ENCODE measurements at regions not wholly inside any gene's neighbourhood (a gene's known extent, or its start where the extent isn't known, plus 50 kb on each side); places are given as distances from the start of the nearest gene placed in this dataset.
"Not testable (repeated sequence)": the region's sequence is repeated elsewhere in the genome, so short reads cannot be mapped to it uniquely, and the experiment has no call there.

DNA sequence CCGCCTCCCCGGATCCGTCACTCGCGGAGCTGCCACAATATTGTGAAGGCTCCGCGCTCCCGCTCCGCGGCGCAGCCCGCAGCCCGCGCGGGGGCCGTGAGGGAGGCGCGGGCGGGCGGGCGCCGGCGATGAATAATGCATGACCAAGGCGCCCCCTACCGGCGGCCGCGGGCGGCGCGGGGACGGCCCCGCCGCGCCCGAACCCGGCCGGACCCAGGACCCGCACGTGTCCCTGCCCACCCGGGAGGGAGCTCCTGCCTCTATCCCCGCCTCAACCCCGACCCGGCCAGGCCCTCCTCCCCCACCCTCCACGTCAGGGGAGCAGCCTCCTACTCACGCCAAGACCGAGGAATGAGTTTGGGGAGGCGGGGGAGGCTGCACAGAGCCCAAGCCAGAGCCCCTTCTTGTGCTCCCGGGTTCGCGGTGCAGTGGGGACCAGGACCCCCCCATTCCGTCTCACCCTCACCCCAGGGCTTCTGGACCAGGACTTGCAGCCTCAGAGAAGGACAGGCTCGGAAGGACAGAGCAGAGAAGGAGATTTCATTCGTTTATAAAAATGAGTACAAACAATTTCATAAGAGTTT, 70.8 kb upstream of the CASZ1 start:
- peak in 45 of 58 donors; percentile 6 to 75 (median 30) for DNase-seq

DNA sequence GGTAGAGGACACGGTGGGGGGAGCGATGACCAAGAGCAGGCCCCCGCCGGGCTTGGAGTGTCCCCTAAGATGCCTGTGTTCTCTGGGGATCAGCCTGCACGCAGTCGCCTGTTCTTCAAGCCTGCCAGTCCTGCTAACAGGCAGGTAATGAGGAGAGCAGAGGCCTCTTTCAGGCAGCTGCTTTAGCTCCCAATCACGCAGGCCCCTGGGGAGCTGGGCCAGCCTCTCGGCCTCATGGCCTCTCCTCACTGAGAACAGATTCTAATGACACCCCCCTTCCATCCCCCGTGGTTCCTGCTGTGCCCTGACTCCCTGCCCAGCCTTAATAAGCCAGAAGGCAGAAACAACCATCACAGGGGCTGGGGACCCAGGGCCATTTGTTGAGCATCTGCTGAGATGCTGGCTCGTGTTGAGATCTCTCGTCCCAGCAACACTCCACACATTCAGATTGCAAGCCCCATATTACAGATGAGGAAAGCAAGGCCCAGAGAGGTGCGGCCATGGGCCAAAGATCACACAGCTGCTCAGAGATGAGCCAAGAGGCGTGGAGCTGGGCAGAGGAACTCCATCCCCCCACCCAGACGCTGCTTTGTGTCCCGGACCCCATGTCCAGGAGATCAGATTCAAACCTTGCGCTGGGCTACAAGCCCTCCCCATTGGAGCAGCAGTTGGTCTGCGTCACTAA, 71.6 kb upstream of the CASZ1 start:
- peak in 41 of 58 donors; percentile 3 to 79 (median 37) for DNase-seq

DNA sequence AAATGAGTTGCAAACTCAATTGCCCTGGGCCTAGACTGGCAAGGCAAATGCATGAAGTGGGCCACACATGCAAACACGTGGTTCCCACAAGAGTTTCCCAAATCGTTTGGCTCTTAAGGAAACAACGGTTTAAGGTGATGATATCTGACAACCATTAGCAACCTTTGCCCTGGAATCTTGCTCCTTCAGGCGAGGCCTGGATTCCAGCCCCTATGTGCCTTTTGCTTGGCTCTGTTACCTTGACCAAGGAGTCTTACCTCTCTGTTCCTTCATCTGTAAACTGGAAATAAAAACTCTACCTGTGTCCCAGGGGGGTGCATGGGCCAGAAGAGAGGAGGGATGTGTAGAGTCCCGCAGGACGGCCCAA, 72.1 kb upstream of the CASZ1 start:
- DNase-seq = no peak

DNA sequence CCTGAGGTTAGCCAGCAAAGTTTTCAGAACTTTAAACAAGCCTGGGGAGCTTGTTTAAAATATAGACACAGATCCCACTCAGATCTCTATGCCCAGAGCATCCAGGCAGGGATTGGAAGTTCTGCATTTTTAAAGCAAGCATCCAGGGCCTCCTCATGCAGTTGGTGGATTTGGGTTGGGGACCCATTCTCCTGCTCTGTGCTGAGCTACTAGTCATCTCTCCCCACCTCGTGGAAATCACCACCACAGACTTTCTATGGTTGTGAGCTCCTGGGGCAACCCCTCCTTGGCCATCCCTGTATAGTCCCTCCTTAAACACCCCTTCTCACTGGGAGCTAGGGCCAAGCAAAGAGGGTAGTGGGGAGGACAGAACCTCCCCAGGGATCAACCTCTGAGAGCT, 73.5 kb upstream of the CASZ1 start:
- no peak for DNase-seq

DNA sequence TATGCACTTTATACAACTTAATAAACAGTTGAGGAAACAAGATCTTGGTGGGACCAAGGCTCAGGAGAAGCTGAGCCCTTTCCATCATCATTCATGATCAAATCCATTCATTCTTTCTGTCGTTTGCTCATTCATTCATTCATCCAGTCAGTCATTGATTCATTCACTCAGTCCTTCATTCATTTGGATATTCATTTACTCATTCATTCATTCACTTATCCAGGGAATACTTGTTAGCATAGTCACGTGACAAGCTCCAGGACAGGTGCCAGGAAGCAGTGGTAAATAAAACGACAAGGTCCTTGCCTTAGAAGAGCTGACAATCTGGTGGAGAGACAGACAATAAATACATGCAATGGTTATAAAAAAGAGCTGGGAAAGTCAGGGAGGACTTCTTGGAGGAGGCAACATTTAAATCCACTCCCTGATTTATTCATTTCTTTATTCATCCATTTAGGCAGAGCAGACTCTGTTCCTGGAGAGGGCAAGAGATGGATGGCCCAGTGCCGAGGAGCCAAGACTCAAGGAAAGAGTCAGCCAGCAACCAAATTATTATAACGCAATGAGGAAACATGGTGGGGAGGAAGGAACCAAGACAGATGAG, 74.1 kb upstream of the CASZ1 start:
- no peak for DNase-seq

DNA sequence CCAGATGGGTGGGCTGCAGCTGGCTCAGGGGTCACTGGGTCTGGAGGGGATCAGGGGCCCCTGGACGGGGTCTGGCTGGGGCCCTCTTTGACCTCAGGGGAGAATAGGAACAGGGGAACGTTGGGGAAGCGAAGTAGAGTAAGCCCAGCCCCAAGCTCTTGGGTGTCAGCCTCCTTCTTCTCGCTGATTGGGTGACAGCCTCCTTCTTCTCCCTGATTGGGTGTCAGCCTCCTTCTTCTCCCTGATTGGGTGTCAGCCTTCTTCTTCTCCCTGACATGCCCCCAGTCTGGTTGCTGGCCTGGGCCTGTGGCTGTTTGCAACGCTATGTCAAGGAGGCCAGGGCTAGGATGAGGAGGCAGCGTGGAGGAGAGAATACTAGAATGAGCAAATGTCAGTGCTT, 76.7 kb upstream of the CASZ1 start:
- DNase-seq = no peak

DNA sequence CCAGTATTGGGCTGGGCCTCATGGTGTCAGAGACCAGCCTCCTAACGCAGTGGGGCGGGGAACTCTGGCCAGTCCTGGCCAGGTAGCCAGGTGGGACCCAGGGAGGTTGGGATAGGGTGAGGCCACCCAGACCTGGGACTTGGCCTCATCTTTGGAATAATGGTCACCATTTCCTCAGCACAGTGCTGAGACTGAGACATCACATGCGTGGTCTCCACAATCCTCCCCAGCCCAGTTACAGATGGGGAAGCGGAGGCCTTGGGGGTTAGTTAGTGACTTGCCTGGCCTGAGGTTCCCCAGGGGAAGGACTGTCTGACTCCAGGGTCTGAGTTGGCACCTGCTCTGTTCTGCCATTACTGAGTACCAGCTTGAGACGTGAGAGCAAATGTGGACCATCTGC, 77.9 kb upstream of the CASZ1 start:
- no peak for DNase-seq

DNA sequence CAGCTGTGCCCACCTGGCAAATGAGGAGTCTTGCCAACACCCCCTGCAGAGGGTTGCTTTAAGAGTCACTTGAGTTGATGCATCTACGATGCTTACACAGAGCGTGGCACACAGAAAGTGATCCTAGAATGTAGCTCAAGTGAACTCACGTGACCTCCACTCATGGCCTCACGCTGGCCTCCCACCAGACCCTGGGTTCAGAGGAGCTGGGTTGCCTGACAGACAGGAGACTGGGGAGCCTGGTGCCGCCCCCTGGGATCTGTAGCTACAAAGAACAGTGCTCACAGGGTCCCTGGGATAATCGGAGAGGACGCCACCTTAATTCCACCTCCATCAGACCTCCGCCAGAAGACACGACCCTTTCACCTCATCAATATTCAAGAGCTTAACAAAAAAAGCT, 81.4 kb upstream of the CASZ1 start:
- DNase-seq = no peak

DNA sequence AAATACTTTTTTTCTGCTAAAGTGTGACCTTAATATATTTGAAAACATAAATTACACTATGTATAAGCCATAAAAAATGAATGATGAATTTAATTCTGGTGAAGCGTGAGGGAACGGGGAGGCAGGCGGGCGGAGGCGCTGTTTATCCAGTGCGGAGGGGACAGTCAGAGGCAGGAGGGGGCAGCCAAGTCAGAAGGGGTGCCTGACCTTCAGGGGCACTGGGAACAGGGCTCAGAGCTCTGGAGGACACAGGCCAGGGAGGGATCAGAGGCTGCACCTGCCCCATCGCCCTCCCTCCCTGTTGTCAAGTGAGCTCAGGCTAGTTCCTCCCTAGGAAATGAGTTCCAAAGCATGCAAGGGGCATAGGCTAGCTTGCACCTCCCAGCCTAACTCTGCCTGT, 82.0 kb upstream of the CASZ1 start:
- no peak for DNase-seq

DNA sequence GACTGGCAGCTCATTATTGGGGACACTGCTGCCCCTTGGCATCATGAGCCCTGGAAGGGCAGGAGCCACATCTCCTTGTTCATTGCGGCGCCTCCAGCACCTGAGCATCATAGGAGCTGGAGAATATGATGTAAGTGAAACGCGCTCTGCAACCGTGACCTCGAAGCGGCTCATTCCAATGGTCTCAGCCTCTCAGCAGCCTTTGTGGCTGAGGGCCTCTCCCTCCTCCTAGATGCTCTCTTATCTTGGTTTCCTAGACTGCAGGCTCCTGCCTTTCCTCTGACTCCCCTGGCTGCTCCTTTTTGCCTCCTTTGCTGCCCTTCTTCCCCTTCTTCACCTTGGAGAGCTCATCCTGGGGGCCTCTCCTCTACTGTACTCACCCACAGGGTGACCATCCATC, 83.6 kb upstream of the CASZ1 start:
- DNase-seq = no peak

DNA sequence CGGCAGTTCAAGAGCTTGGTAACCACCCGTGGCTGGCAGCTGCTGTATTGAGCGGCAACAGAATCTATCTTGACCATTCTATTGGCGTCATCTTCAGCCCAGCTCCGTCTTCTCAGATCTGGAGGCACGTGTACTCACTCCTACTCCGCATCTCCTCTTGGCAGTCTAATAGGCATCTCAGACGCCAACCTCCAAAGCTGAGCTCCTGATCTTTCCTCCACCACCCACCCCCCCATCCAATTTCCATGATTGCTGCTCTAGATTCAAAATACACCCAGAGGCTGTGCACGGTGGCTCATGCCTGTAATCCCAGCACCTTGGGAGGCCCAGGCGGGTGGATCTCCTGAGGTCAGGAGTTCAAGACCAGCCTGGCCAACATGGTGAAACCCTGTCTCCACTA, 84.6 kb upstream of the CASZ1 start:
- no peak for DNase-seq

DNA sequence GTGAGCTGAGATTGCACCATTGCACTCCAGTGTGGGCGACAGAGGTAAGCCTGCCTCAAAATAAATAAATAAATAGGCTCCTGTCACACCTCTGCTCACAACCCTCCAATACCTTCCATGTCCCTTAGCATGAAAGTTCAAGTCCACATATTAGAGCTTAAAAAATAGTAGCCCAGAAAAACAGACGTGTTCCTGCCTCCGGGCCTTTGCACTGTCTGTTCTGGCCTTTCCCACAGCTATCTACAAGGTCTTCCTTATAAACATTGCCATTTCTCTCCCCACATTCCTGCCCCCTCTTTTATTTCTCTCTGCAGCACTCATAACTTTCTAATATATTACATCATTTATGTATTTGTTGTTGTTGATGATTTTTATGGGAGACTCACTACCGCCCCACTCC, 85.6 kb upstream of the CASZ1 start:
- DNase-seq = no peak

DNA sequence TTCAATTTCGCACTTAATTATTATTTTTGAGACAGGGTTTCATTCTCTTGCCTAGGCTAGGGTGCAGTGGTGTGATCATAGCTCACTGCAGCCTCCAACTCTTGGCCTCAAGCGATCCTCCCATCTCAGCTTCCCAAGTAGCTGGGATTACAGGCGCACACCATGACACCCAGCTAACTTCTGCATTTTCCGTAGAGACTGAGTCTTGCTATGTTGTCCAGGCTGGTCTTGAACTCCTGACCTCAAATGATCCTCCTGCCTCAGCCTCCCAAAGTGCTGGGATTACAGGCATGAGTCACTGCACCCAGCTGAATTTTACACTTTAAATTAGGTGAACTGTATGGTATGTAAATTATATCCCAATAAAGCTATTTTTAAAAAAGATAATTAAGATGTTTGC, 90.6 kb upstream of the CASZ1 start:
- not testable (repeated sequence) for DNase-seq

DNA sequence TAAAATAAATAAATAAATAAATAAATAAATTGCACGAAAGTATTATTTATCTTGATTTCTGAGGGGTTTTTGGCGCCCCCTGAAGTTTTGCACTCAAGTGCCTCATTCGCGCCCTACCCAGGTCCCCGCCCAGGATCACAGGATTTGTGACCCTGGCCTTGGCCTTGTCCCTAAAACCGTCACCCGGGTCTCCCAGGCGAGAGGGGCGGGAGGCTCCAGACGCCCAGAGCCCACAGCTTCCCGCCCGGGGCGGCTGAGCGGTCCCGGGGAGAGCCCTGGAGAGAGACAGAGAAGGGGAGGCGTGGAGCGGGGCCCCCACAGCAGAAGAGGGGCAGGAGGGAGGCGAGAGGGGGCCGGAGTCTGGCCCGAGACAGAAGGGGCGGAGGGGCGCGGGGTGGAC, 91.8 kb upstream of the CASZ1 start:
- DNase-seq = no peak

DNA sequence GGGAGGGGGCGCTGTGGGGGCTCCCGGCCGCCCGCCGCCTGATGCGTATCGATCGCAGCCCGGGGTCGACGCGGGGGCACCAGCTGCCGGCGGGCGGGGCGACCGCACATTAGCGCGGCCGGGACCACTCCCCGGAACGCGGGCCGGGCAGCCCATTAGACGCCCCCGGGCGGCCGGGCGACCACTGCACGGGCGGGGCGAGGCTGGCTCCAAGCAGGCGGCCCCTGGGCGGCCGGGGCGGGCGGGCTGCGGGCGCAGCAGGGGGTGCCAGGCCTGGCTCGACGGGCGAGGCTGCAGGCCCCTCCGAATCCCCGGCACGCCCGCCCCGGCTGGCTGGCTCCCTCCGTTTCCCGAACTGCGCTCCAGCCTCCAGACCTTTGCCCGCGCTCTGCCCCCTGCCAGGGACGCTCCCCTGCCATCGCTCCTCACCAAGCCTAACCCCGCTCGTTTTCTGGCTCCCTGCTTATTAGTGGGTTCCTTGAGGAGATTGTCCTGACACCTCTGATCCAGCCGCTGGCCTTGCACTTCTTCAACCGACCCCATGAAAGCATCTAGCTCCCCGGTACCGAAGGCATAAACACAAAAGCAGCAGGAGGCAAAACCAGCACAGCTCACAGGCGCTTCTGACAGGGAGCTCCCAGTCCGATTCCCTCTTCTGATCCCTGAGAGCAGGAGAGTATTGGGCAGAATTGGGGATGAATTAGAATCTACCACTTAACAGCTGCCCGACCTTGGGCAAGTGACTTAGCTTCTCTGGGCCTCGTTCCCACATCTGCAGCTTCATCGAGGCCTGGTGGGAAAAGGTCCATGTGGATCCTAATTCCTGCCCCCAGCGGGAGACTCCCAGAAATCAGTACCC, 92.6 kb upstream of the CASZ1 start:
- DNase-seq = no peak

DNA sequence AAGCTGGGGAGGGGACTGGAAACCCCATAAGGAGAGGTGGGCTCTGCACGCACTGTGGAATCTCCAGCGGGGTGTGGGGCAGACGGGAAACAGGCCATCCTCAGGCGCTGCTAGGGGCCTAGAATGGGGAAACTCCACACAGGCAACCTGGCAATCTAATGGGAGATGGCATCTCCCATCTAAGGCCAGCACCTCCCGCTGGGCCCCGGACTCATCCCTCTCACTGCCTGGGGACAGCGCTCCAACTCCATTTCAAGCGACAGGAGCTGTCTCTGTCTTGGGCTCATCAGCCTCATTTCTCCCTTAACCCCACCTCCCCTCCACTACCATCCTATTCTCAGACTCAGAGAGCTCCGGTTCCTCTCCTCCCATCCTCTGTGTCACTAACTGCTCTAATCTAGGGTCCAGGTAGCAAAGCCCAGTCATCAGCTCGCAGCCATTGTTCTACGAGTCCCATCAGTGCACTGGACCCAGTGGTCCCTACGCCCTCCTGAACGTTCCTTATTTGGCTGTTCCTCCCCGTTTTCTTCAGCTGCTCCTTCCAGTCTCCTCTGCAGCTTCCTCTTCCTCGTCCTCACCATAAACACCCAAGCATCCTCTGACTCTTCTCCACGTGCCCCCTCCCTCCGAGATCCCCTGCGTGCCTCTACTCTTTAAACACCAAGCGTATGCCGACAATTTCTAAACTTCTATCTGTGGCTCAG, 93.4 kb upstream of the CASZ1 start:
- no peak for DNase-seq

DNA sequence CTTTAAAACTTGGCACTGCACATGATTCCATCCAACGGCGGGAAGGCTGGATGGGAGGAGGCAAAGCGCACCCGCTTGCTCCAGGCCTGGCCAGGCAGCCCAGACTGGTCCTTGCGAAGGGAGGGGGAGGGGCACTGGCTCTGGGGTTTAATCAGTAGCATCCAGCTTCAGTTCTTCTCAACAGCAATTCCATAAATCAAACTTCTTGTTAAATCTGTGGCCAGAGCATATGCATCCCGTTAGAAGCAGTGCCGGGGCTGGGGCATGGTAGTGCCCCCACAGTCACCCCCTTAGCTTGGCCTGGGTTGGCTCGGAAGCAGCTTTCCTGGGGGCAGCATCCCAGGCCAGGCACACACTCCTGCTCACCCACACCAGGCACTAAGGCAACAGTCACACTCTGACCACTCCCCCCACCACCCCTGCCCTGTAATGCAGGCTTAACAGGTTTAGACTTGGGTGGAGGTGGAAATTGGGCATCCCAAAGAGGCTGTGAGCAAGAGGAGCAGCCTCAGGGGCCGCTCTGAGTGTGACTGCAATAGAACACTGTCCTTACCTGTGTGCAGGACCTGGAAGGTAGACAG, 94.1 kb upstream of the CASZ1 start:
- no peak for DNase-seq

DNA sequence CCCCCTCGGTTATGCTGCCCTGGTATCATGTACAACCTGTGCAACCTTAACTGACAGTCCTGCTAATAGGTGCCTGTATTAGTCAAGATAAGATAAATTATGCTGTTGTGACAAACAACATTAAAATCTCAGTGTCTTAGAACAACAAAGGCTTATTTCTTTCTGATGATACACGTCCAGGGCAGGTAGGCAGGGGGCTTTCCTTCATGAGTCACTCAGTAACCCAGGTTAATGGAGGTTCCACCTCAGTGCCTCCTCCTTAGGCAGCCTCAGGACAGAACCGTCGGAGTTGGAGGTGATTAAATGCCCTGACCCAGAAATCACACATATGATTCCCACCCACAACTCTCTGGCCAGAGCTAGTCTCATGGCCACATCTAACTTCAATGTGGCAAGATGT, 94.6 kb upstream of the CASZ1 start:
- no peak for DNase-seq

DNA sequence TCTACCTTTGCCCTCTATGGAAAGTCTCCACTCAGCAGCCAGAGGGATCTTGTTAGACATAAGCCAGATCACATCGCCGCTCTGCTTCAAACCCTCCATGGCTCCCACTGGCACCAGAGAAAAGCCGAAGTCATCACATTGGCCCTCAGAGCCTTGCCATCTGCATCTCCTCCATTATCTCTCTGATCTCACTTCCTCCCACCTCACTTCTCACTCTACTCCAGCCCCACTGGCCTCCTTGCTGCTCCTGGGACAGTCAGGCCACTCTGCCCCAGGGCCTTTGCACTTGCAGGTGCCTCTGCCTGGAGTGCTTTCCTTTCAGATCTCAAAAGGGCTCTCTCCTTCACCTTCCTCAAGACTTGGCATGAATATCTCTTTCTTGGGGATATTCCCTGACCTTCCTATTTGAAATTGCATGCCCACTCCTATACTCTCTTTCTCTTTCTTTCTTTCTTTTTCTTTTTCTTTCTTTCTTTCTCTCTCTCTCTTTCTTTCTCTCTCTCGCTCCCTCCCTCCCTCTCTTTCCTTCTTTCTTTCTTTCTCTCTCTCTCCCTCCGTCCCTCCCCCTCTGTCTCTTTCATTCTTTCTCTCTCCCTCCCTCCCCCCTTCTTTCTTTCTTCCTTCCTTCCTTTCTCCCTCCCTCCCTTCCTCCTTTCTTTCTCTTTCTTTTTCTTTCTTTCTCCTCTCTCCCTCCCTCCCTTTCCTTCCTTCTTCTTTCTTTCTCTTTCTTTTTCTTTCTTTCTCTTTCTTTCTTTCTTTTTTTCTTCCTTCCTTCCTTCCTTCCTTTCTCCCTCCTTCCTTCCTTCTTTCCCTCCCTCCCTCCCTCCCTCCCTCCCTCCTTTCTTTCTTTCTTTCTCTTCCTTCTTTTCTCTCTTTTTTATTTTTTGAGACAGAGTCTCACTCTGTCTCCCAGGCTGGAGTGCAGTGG, 96.0 kb upstream of the CASZ1 start:
- DNase-seq = no peak

DNA sequence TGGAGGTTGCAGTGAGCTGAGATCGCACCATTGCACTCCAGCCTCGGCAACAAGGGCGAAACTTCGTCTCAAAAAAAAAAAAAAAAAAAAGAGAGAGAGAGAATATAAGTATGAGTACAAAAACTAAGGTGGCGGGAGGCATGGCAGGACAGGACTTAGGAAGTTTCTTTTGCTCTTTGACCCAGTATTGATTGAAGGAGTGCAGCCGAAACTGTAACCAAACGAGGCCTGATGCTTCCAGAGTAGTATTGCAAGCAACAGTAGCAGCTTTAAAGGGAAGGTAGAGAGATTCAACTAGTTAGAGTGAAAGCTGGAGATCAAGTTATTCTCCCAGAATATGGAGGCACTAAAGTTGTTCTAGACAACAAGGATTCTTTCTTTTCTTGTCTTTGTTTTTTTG, 99.2 kb upstream of the CASZ1 start:
- no peak for DNase-seq
